ENCODE measurements at regions not wholly inside any gene's neighbourhood (a gene's known extent, or its start where the extent isn't known, plus 50 kb on each side); places are given as distances from the start of the nearest gene placed in this dataset.

- DNase-seq = no peak
These were observed 285.6 kb downstream of the GADD45G start for GRCh38 chr9:89890326-89890980.

GRCh38 chr9:89891221-89891590 is 286.4 kb downstream of the GADD45G start:
- no peak for DNase-seq

DNA sequence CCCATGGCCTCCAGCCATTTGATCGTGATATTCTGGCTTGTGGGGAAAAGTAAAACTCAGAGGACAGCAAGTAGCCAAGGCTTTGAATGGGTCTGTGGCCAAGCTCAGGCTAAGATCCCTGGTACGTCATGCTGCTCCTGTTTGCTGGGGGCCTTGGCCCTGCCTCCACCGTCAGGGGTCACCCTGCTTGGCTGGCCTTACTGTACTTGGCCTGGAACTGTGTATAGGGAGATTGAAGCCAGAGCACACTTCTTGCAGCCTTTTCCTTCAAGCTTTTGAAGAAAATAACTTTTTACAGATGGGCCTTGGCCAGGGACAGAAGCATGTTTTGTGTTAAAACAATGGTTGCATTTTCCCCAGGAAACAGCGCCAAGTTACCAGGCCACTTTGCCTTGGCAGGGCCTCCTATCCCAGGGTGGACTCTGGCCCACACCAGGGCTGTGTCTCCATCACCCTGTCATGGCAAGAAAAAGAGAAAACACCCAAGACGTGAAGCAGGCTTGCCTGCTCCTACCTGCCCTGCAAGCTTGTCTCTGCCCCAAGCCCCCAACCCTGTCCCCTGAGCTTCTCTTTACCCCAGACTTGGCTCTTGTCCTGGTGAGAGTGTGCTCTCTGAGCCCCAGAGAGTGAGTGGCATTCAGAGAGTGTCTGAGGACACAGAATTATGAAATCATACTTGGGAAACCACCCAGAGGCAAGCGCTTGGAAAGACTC is 286.9 kb downstream of the GADD45G start:
- no peak for DNase-seq

GRCh38 chr9:89892920-89893319 is 288.1 kb downstream of the GADD45G start:
- no peak for DNase-seq

- no peak for DNase-seq
These were observed 289.1 kb downstream of the GADD45G start for GRCh38 chr9:89893886-89894285.

- no peak for DNase-seq
These were observed 292.1 kb downstream of the GADD45G start for GRCh38 chr9:89896806-89897340.

GRCh38 chr9:89899573-89899972 is 294.8 kb downstream of the GADD45G start:
- no peak for DNase-seq

DNA sequence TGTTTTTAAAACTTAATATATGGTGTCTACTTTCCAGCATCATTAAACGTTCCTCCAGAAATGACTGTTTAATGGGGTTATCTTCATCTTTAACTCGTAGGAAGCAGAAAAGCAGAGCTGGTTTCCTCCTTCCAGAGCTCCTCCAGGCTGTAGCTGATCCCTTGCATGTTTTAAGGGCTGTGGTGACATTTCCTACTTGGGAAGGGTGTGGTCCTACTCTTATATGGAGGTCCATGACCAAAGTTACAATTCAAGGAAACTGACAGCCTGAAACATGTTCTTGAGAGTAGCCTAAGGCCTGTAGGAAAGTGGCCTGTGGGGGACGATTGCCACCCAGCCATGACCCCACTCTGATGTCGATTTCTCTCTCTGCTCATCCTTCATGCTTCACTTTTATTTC is 297.1 kb downstream of the GADD45G start:
- no peak for DNase-seq

- DNase-seq = no peak
These were observed 297.8 kb downstream of the GADD45G start for GRCh38 chr9:89902450-89903140.

GRCh38 chr9:89903141-89903475 is 298.3 kb downstream of the GADD45G start:
- DNase-seq = no peak

GRCh38 chr9:89905606-89906338 is 301.0 kb downstream of the GADD45G start:
- no peak for DNase-seq

- DNase-seq = no peak
These were observed 307.2 kb downstream of the GADD45G start for GRCh38 chr9:89911721-89912604.

DNA sequence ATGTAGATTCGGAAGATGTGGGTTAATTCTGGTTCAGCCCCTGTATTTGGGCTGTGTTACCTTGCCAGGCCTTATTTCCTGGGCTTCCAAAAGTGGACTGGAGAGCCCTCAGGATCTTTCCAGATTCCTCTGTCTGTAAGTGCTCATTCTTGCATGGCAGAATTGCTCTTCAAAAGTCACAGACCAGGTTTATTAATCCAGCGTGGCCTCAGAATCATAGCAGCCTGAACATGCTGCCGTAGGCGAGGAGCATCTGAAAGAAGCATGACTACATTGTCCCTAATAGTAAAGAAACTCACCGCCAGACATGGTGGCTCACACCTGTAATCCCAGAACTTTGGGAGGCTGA is 307.8 kb downstream of the GADD45G start:
- DNase-seq = no peak

GRCh38 chr9:89915187-89915586 is 310.4 kb downstream of the GADD45G start:
- no peak for DNase-seq

GRCh38 chr9:89916001-89916597 is 311.3 kb downstream of the GADD45G start:
- DNase-seq = no peak

DNA sequence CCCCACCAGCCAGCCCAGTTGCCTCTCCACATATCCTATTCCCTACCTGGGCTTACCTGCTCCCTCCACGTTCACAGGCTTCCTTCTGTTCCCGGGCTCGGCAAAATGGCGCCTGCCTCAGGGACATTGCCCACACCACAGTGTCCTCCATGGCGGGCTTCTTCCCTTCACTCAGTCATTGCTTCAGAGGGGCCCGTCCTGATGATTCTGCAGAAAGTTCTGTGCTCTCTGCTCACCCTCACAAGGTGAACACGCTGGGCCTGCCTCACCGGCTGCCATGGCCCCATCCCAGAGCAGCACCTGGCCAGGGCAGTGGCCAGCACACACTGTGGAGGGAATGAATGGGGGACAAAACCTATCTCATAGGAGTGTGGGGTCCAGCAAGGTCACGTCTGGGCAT is 313.0 kb downstream of the GADD45G start:
- no peak for DNase-seq

DNA sequence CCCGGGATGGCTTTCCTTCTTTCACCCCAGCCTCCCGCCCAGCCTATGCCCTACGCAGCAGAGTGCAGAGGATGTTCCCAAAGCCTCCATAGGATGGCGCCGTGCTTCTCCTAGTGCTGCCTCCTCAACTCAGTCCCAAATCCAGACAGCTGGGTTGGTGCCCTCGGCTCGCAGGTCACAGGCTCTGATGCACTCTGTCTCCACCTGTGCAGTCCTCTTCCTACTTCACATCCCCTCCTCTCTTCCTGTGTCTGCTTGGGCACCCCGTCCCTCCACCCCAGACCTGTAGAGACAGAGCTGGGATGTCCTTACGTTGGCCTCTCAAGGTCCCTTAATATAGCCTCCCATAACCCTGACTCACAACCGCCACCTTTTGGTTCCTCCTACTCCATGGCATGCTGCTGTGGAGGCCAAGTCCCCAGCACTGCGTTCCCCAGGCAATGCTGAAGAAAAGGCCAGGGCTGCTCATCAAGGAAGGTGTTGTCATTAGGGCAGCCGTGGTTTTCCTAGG is 314.4 kb downstream of the GADD45G start:
- peak; percentile 35 for DNase-seq

GRCh38 chr9:89920131-89920530 is 315.3 kb downstream of the GADD45G start:
- DNase-seq = no peak

GRCh38 chr9:89920951-89921350 is 316.1 kb downstream of the GADD45G start:
- no peak for DNase-seq

DNA sequence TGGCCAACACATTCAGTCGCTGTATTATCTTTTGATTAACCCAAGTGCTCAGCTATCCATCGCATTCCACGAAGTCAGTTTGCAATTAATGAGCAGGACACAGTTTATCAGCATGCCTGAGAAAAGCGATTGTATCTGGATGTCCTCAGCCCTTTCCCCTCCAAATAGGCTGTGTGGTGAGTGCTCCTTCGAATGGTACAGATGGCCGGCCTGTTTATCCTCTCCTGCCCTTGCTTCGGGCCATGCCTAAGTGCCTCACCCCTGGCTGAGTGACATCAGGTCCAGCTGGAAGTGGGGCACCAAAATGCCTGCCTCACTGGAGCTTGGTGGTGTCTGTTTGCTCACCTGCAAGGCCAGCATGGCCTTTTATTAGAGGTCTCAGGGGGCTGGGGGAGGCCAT is 317.3 kb downstream of the GADD45G start:
- no peak for DNase-seq

GRCh38 chr9:89923174-89923573 is 318.4 kb downstream of the GADD45G start:
- DNase-seq = no peak

Measured in CD4-positive, alpha-beta T cell treated with Interleukin-12 subunit alpha and Interleukin-12 subunit beta, for 1 hour (primary cell).